SJSA1 (cell line): ENCODE measurements at regions not wholly inside any gene's neighbourhood (a gene's known extent, or its start where the extent isn't known, plus 50 kb on each side); places are given as distances from the start of the nearest gene placed in this dataset.
"Not testable (repeated sequence)": the region's sequence is repeated elsewhere in the genome, so short reads cannot be mapped to it uniquely, and the experiment has no call there.

ENCODE experiments used
- DNase-seq, 2 experiments: peaks; one replicate each; pipeline ENCODE4 v3.0.0-alpha.2; 2015 to 2020; ENCODE audit warnings: low spot score in 2 of 2, low read depth in 1 of 2
- H3K27ac ChIP-seq: fragments of 250-450 bp; sonication (Bioruptor Pico); 2 replicates; pipeline ENCODE4 v1.5.1; 2020; ENCODE audit warnings: mild to moderate bottlenecking, moderate library complexity
- H3K27me3 ChIP-seq: fragments of 250-450 bp; sonication (Bioruptor Pico); replicated peaks from 2 replicates; pipeline ENCODE4 v1.5.1; 2020; ENCODE audit warnings: mild to moderate bottlenecking, moderate library complexity
- H3K36me3 ChIP-seq: fragments of 250-450 bp; sonication (Bioruptor Pico); 2 replicates; pipeline ENCODE4 v1.5.1; 2020; ENCODE audit warnings: mild to moderate bottlenecking
- H3K4me1 ChIP-seq: fragments of 250-450 bp; sonication (Bioruptor Pico); replicated peaks from 2 replicates; pipeline ENCODE4 v1.6.1; 2021; ENCODE audit warnings: mild to moderate bottlenecking
- H3K4me3 ChIP-seq: fragments of 250-450 bp; sonication (Bioruptor Pico); 2 replicates; pipeline ENCODE4 v1.5.1; 2020; ENCODE audit warnings: mild to moderate bottlenecking
- H3K9me3 ChIP-seq: fragments of 250-450 bp; sonication (Bioruptor Pico); replicated peaks from 2 replicates; pipeline ENCODE4 v1.5.1; 2020; ENCODE audit warnings: mild to moderate bottlenecking

DNA sequence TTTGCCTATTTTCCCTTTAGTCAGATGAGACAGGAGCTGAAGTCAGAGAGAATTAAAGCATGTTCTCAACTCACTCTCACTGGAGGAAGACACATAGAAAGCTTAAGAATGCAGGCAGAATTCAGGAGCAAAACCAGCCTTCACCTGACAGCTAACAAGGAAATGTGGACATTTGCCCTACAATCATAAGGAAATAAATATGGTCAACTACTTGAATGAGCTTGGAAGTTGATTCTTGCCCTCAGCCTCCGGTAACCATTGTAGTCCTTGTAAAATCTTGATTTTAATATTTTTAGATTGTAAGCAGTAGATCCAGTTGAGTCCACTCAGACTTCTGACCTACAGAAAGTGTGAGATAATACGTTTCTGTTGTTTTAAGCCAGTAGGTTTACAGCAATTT lies 752.5 kb upstream of the ZWINT start:
- H3K9me3 ChIP-seq, result peaks cover 2% of the 10 kb centered on the region; the same call in 1 of the 2 replicates
- no peak overlapping the region for H3K27ac ChIP-seq
- H3K4me3 ChIP-seq, result no peak overlapping the region
- H3K4me1 ChIP-seq, result no peaks in the 10 kb centered on the region
- H3K27me3 ChIP-seq, result no peaks in the 10 kb centered on the region
- no peak for DNase-seq
- no peaks in the 10 kb centered on the region for H3K36me3 ChIP-seq

GRCh38 chr10:57102236-57102635 lies 741.2 kb upstream of the ZWINT start:
- H3K4me1 ChIP-seq, result no peaks in the 10 kb centered on the region
- DNase-seq, result no peak
- H3K27ac ChIP-seq, result no peak overlapping the region
- no peaks in the 10 kb centered on the region for H3K36me3 ChIP-seq
- no peak overlapping the region for H3K4me3 ChIP-seq
- no peaks in the 10 kb centered on the region for H3K27me3 ChIP-seq
- 0 out of 2 replicates have a peak, but pooled peaks cover 3% of the 10 kb centered on the region for H3K9me3 ChIP-seq

- Histone ChIP-seq H3K27me3 (no peaks in the 10 kb centered on the region), H3K9me3 (0 out of 2 replicates have a peak, but pooled peaks cover 3% of the 10 kb centered on the region), H3K4me1 (no peaks in the 10 kb centered on the region), H3K27ac (no peak overlapping the region), H3K36me3 (no peaks in the 10 kb centered on the region), H3K4me3 (no peak overlapping the region)
- no peak for DNase-seq
Observed at GRCh38 chr10:57098146-57098545, 737.1 kb upstream of the ZWINT start.

DNA sequence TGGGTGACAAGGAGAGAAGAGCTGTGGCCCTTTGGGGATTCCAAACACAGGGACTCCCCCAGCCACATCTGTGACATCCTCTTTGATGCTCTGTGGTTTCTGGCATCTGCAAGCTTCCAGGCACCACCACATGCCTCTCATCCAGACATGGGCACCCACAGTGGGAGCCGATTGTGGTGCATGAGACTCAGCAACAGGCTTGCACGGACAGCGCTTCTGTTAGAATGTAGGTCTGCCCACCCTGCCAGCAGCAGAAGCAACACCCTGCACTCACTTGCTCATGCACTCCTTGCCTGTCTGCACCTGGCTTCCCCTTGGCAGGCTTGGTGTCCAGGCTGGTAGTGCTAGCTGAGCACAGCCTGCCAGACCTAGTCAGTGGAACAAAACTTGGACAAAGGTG lies 735.0 kb upstream of the ZWINT start:
- Histone ChIP-seq H3K36me3 (no peaks in the 10 kb centered on the region), H3K27ac (no peak overlapping the region), H3K4me1 (no peaks in the 10 kb centered on the region), H3K9me3 (no peaks in the 10 kb centered on the region), H3K27me3 (no peaks in the 10 kb centered on the region), H3K4me3 (no peak overlapping the region)
- DNase-seq, result no peak

GRCh38 chr10:57094965-57095364 lies 733.9 kb upstream of the ZWINT start:
- Histone ChIP-seq H3K9me3 (no peaks in the 10 kb centered on the region), H3K27me3 (no peaks in the 10 kb centered on the region), H3K36me3 (no peaks in the 10 kb centered on the region), H3K4me3 (no peak overlapping the region), H3K4me1 (no peaks in the 10 kb centered on the region), H3K27ac (no peak overlapping the region)
- no peak for DNase-seq

GRCh38 chr10:57094083-57094482 lies 733.0 kb upstream of the ZWINT start:
- DNase-seq, result no peak

GRCh38 chr10:57053530-57053929 lies 692.5 kb upstream of the ZWINT start:
- no peaks in the 10 kb centered on the region for H3K4me1 ChIP-seq
- no peak overlapping the region for H3K27ac ChIP-seq
- H3K4me3 ChIP-seq, result no peak overlapping the region
- H3K36me3 ChIP-seq, result no peaks in the 10 kb centered on the region
- no peak for DNase-seq
- peaks cover 3% of the 10 kb centered on the region for H3K9me3 ChIP-seq
- no peaks in the 10 kb centered on the region for H3K27me3 ChIP-seq

More at GRCh38 chr10:57094083-57094482, 733.0 kb upstream of the ZWINT start:
- no peaks in the 10 kb centered on the region for H3K9me3 ChIP-seq
- H3K4me3 ChIP-seq, result no peak overlapping the region
- H3K36me3 ChIP-seq, result no peaks in the 10 kb centered on the region
- no peaks in the 10 kb centered on the region for H3K27me3 ChIP-seq
- no peak overlapping the region for H3K27ac ChIP-seq
- H3K4me1 ChIP-seq, result no peaks in the 10 kb centered on the region

GRCh38 chr10:57049096-57049495 lies 688.0 kb upstream of the ZWINT start:
- H3K9me3 ChIP-seq, result no peaks in the 10 kb centered on the region; the same call in none of the 2 replicates

GRCh38 chr10:57038531-57038930 lies 677.5 kb upstream of the ZWINT start:
- Histone ChIP-seq H3K4me1 (no peaks in the 10 kb centered on the region), H3K27me3 (no peaks in the 10 kb centered on the region), H3K4me3 (no peak overlapping the region), H3K27ac (no peak overlapping the region), H3K9me3 (no peaks in the 10 kb centered on the region), H3K36me3 (no peaks in the 10 kb centered on the region)
- DNase-seq, result no peak

More at GRCh38 chr10:57049096-57049495, 688.0 kb upstream of the ZWINT start:
- no peak overlapping the region for H3K4me3 ChIP-seq
- H3K27me3 ChIP-seq, result no peaks in the 10 kb centered on the region
- H3K4me1 ChIP-seq, result no peaks in the 10 kb centered on the region
- H3K27ac ChIP-seq, result no peak overlapping the region
- DNase-seq, result no peak
- no peaks in the 10 kb centered on the region for H3K36me3 ChIP-seq

GRCh38 chr10:57035310-57035709 lies 674.3 kb upstream of the ZWINT start:
- no peak for DNase-seq
- Histone ChIP-seq H3K4me3 (no peak overlapping the region), H3K27ac (no peak overlapping the region)

GRCh38 chr10:57032301-57032700 lies 671.2 kb upstream of the ZWINT start:
- peaks cover 12% of the 10 kb centered on the region; the same call in 1 of the 2 replicates for H3K9me3 ChIP-seq
- not testable (repeated sequence) for H3K27me3 ChIP-seq, H3K4me3 ChIP-seq, H3K27ac ChIP-seq, H3K4me1 ChIP-seq, H3K36me3 ChIP-seq, DNase-seq

More at GRCh38 chr10:57035310-57035709, 674.3 kb upstream of the ZWINT start:
- H3K27me3 ChIP-seq, result no peaks in the 10 kb centered on the region
- H3K9me3 ChIP-seq, result peaks cover 10% of the 10 kb centered on the region; the same call in 1 of the 2 replicates
- no peaks in the 10 kb centered on the region for H3K36me3 ChIP-seq
- H3K4me1 ChIP-seq, result no peaks in the 10 kb centered on the region

GRCh38 chr10:57031346-57031745 lies 670.3 kb upstream of the ZWINT start:
- no peak overlapping the region for H3K27ac ChIP-seq
- no peak overlapping the region for H3K4me3 ChIP-seq
- no peaks in the 10 kb centered on the region for H3K4me1 ChIP-seq
- no peaks in the 10 kb centered on the region for H3K36me3 ChIP-seq
- H3K9me3 ChIP-seq, result peaks cover 12% of the 10 kb centered on the region; the same call in 1 of the 2 replicates
- no peaks in the 10 kb centered on the region for H3K27me3 ChIP-seq
- DNase-seq, result no peak

GRCh38 chr10:57026307-57026706 lies 665.2 kb upstream of the ZWINT start:
- Histone ChIP-seq H3K36me3 (no peaks in the 10 kb centered on the region), H3K4me3 (no peak overlapping the region), H3K27me3 (no peaks in the 10 kb centered on the region), H3K9me3 (peaks cover 9% of the 10 kb centered on the region; the same call in 1 of the 2 replicates), H3K4me1 (no peaks in the 10 kb centered on the region), H3K27ac (no peak overlapping the region)
- no peak for DNase-seq

- no peaks in the 10 kb centered on the region for H3K27me3 ChIP-seq
- no peak overlapping the region for H3K27ac ChIP-seq
- H3K9me3 ChIP-seq, result no peaks in the 10 kb centered on the region; the same call in 1 of the 2 replicates
- no peaks in the 10 kb centered on the region for H3K36me3 ChIP-seq
- DNase-seq, result no peak
- no peak overlapping the region for H3K4me3 ChIP-seq
- H3K4me1 ChIP-seq, result no peaks in the 10 kb centered on the region
Observed at GRCh38 chr10:57023626-57024025, 662.6 kb upstream of the ZWINT start.

DNA sequence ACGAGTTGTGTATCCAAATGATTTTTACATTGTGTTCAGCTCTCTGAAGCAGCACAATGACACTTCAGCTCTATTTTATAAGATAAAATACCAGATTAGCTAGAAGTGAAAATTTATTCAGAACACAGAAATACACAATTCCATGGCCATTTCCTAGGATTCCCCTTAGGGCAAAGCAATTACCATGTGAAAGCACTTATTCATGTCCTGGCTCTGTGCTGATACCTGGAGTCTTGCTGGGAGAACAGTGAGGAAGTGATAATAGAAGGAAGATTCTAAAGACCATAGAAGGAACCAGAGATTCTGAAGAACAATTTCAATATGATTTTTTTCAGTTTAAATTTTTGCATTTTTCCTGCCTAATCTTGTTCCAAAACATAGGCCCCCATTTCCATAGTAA lies 657.4 kb upstream of the ZWINT start:
- Histone ChIP-seq H3K9me3 (peaks cover 7% of the 10 kb centered on the region; the same call in 1 of the 2 replicates), H3K27ac (no peak overlapping the region), H3K27me3 (no peaks in the 10 kb centered on the region), H3K4me3 (no peak overlapping the region), H3K36me3 (no peaks in the 10 kb centered on the region), H3K4me1 (no peaks in the 10 kb centered on the region)
- no peak for DNase-seq
